ENCODE measurements at regions not wholly inside any gene's neighbourhood (a gene's known extent, or its start where the extent isn't known, plus 50 kb on each side); places are given as distances from the start of the nearest gene placed in this dataset.
"Not testable (repeated sequence)": the region's sequence is repeated elsewhere in the genome, so short reads cannot be mapped to it uniquely, and the experiment has no call there.

DNA sequence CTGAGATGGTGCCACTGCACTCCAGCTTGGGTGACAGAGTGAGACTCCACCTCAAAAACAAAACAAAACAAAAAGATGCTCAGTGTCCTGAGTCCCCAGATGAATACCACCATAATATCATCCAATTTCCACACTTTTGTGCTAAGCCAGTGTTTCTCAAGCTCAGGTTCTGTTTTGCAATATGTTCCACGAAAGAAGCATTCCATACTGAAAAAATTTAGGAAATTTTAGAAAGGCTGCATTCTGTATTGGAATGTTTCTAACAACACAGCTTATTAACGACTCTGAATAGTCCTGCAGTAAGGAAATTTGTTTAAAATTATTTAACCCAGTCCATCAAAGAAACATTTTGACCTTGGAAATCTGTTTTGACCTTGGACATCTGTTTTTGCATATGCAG is 142.4 kb downstream of the EPC1 start:
- DNase-seq (ENCODE audit: low read depth) = no peak
- no peak for TF ChIP-seq CTCF (IDR thresholded peaks at IDR 0.05; ENCODE audit: insufficient read depth, low read length, poor library complexity, severe bottlenecking)
- H3K4me3 ChIP-seq (ENCODE audit: low read depth, low read length) = no peak overlapping the region
- H3K27me3 ChIP-seq (ENCODE audit: control insufficient read depth, insufficient read depth, low read length) = no peaks in the 10 kb centered on the region
- no peaks in the 10 kb centered on the region for H3K36me3 ChIP-seq (ENCODE audit: control insufficient read depth, insufficient read depth, low read length)

GRCh38 chr10:32199714-32200394 is 143.6 kb upstream of the KIF5B start:
- TF ChIP-seq CTCF (IDR thresholded peaks at IDR 0.05; ENCODE audit: insufficient read depth, low read length, poor library complexity, severe bottlenecking) = no peak
- DNase-seq (ENCODE audit: low read depth) = no peak
- H3K4me3 ChIP-seq (ENCODE audit: low read depth, low read length) = no peak overlapping the region
- no peaks in the 10 kb centered on the region for H3K36me3 ChIP-seq (ENCODE audit: control insufficient read depth, insufficient read depth, low read length)
- no peaks in the 10 kb centered on the region for H3K27me3 ChIP-seq (ENCODE audit: control insufficient read depth, insufficient read depth, low read length)

GRCh38 chr10:32197423-32197822 is 141.2 kb upstream of the KIF5B start:
- Histone ChIP-seq H3K27me3 (ENCODE audit: control insufficient read depth, insufficient read depth, low read length) (no peaks in the 10 kb centered on the region), H3K36me3 (ENCODE audit: control insufficient read depth, insufficient read depth, low read length) (no peaks in the 10 kb centered on the region), H3K4me3 (ENCODE audit: low read depth, low read length) (no peak overlapping the region)
- no peak for DNase-seq (ENCODE audit: low read depth)
- no peak for TF ChIP-seq CTCF (IDR thresholded peaks at IDR 0.05; ENCODE audit: insufficient read depth, low read length, poor library complexity, severe bottlenecking)

- no peaks in the 10 kb centered on the region for H3K36me3 ChIP-seq (ENCODE audit: control insufficient read depth, insufficient read depth, low read length)
- peak; percentile 66 for TF ChIP-seq CTCF (IDR thresholded peaks at IDR 0.05; ENCODE audit: insufficient read depth, low read length, poor library complexity, severe bottlenecking)
- H3K4me3 ChIP-seq (ENCODE audit: low read depth, low read length) = no peak overlapping the region
- H3K27me3 ChIP-seq (ENCODE audit: control insufficient read depth, insufficient read depth, low read length) = no peaks in the 10 kb centered on the region
- no peak for DNase-seq (ENCODE audit: low read depth)
Measured at GRCh38 chr10:32190890-32191491, 134.8 kb upstream of the KIF5B start.

- peak; percentile 1 for TF ChIP-seq CTCF (IDR thresholded peaks at IDR 0.05; ENCODE audit: insufficient read depth, low read length, poor library complexity, severe bottlenecking)
- no peak overlapping the region for H3K4me3 ChIP-seq (ENCODE audit: low read depth, low read length)
Measured at GRCh38 chr10:32189400-32190084, 133.3 kb upstream of the KIF5B start.

DNA sequence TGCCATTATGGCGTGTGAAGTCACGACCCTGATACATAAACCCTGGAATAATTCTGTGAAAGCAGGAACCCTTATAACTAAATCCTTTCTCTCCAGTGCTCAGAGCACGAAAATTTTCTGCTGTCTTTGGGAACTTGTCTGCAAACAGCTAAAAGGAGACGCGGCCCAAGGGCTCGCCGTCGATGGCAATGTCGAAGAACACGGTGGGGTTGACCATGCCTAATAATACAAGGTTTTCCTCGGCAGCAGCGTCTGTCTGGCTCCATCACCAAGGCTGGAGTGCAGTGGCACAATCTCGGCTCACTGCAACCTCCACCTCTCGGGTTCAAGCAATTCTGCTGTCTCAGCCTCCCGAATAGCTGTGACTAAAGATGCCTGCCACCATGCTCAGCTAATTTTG is 132.4 kb upstream of the KIF5B start:
- H3K4me3 ChIP-seq (ENCODE audit: low read depth, low read length); H3K27me3 ChIP-seq (ENCODE audit: control insufficient read depth, insufficient read depth, low read length); H3K36me3 ChIP-seq (ENCODE audit: control insufficient read depth, insufficient read depth, low read length); DNase-seq (ENCODE audit: low read depth): not testable (repeated sequence)

More at GRCh38 chr10:32189400-32190084, 133.3 kb upstream of the KIF5B start:
- Histone ChIP-seq H3K27me3 (ENCODE audit: control insufficient read depth, insufficient read depth, low read length) (no peaks in the 10 kb centered on the region), H3K36me3 (ENCODE audit: control insufficient read depth, insufficient read depth, low read length) (no peaks in the 10 kb centered on the region)
- DNase-seq (ENCODE audit: low read depth) = no peak
